Ascending aorta (tissue), 2 donors: ENCODE measurements at regions not wholly inside any gene's neighbourhood (a gene's known extent, or its start where the extent isn't known, plus 50 kb on each side); places are given as distances from the start of the nearest gene placed in this dataset.

Experiments used
- DNase-seq, 2 donors: peaks; one replicate each; pipeline ENCODE4 v3.0.0-alpha.2; 2019; ENCODE audit warnings: low spot score in 2 of 2
- H3K27ac ChIP-seq, 2 donors: fragments of 200-600 bp; sonication (generic); one replicate each; pipeline ENCODE4 v1.5.1; 2016 to 2017; ENCODE audit warnings: mild to moderate bottlenecking in 1 of 2
- H3K27me3 ChIP-seq: fragments of 200-600 bp; sonication (generic); one replicate; pipeline ENCODE4 v1.5.1; 2017
- H3K36me3 ChIP-seq, 2 donors: fragments of 200-600 bp; sonication (generic); one replicate each; pipeline ENCODE4 v1.5.1; 2016
- H3K4me1 ChIP-seq, 2 donors: fragments of 200-600 bp; sonication (generic); one replicate each; pipeline ENCODE4 v1.5.1; 2016 to 2017; ENCODE audit warnings: mild to moderate bottlenecking in 1 of 2
- H3K4me3 ChIP-seq, 2 donors: fragments of 200-600 bp; sonication (generic); one replicate each; pipeline ENCODE4 v1.5.1; 2016 to 2017; ENCODE audit warnings: mild to moderate bottlenecking in 1 of 2
- H3K9me3 ChIP-seq, 2 donors: fragments of 200-600 bp; sonication (generic); one replicate each; pipeline ENCODE4 v1.5.1; 2016
- intact Hi-C: fragments of 100-400 bp; cut with DNase I; formaldehyde crosslinking; loops from one replicate; pipeline ENCODE4 v1.15.1; 2023
- TF ChIP-seq, protein P1 (sequence below), 3 experiments: fragments of 200-600 bp in 2 of 3; fragments of 450-650 bp in 1 of 3; sonication (generic) in 2 of 3; IDR thresholded peaks; one replicate each; pipeline ENCODE4 v1.5.1; 2016 to 2019; ENCODE audit warnings: antibody characterized with exemption in 3 of 3, mild to moderate bottlenecking in 1 of 3, moderate library complexity in 1 of 3

DNA sequence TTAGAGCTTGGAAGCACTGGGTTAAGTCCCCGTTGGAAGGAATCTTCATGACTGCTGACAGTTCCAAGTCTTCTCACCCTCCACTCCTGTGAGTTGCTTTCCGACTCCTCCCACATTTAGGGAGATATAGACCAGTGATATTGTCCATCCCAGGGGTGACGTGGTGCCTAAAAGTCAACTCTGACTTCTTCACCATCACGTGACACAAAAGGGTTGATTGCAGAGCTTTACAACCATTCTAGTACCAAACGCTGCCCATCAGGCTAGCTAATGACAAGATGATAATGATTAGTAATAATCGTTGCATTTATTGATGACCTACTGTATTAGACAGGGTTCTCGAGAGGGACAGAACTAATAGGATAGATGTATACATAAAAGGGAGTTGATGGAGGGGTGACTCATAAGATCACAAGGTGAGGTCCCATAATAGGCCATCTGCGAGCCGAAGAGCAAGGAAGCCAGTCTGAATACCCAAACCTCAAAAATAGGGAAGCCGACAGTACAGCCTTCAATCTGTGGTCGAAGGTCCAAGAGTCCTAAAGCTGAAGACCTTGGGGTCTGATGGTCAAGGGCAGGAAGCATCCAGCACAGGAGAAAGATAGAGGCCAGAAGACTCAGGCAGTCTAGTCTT lies 85.3 kb upstream of the CARD11 start:
- no peaks in the 10 kb centered on the region for H3K9me3 ChIP-seq
- no peaks in the 10 kb centered on the region for H3K36me3 ChIP-seq
- no peaks in the 10 kb centered on the region for H3K27me3 ChIP-seq
- H3K27ac ChIP-seq = no peak overlapping the region
- H3K4me3 ChIP-seq = no peak overlapping the region
- TF ChIP-seq, protein P1, sequence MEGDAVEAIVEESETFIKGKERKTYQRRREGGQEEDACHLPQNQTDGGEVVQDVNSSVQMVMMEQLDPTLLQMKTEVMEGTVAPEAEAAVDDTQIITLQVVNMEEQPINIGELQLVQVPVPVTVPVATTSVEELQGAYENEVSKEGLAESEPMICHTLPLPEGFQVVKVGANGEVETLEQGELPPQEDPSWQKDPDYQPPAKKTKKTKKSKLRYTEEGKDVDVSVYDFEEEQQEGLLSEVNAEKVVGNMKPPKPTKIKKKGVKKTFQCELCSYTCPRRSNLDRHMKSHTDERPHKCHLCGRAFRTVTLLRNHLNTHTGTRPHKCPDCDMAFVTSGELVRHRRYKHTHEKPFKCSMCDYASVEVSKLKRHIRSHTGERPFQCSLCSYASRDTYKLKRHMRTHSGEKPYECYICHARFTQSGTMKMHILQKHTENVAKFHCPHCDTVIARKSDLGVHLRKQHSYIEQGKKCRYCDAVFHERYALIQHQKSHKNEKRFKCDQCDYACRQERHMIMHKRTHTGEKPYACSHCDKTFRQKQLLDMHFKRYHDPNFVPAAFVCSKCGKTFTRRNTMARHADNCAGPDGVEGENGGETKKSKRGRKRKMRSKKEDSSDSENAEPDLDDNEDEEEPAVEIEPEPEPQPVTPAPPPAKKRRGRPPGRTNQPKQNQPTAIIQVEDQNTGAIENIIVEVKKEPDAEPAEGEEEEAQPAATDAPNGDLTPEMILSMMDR (IDR thresholded peaks at IDR 0.05) = no peak
- H3K4me1 ChIP-seq = no peaks in the 10 kb centered on the region
- DNase-seq = no peak
- intact Hi-C loops = no loop called here

DNA sequence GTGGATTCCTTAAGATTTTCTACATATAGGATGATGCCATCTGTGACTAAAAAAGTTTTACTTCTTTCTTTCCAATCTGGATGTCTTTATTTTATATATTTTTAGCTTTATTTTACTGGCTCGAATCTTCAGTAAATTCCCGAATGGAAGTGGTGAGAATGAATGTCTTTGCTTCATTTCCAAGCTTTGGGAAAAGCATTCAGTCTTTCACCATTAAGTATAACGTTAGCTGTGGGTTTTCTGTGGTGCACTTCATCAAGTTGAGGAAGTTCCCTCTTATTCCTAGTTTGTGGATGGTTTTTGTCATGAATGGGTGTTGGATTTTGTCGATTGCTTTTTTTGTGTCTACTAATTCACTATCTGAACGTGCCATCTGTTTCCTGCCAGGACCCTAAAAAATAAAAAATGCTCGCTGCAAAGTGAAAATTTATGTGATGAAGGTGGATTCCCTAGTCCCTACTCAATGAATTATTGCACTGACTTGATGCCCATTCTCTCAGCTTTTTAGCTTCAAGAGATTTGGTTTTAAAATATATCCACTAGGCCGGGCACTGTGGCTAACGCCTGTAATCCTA lies 90.2 kb upstream of the CARD11 start:
- H3K27ac ChIP-seq = no peak overlapping the region
- no peaks in the 10 kb centered on the region for H3K36me3 ChIP-seq
- H3K4me1 ChIP-seq = no peaks in the 10 kb centered on the region
- H3K9me3 ChIP-seq = no peaks in the 10 kb centered on the region
- intact Hi-C loops = no loop called here
- no peaks in the 10 kb centered on the region for H3K27me3 ChIP-seq
- no peak for DNase-seq
- no peak overlapping the region for H3K4me3 ChIP-seq
- TF ChIP-seq, protein P1 (IDR thresholded peaks at IDR 0.05) = no peak

DNA sequence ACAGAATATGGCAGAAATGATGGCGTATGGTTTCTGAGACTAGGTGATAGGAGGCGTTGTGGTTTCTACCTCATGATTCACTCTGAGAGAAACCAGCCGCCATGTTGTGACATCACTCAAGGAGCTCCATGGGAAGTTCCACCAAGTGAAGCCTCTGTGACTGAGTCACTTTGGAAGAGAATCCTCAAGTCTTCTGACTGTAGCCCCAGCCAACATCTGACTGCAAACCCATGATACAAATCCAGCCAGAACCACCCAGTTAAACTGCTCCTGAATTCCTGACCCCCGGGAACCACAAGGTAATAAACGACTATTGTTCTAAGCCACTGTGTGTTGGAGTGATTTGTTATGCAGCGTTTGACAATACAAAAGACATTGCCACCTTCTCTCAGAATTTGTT lies 91.1 kb upstream of the CARD11 start:
- Histone ChIP-seq H3K4me3 (no peak overlapping the region), H3K4me1 (no peaks in the 10 kb centered on the region), H3K27me3 (no peaks in the 10 kb centered on the region), H3K9me3 (no peaks in the 10 kb centered on the region), H3K36me3 (no peaks in the 10 kb centered on the region), H3K27ac (no peak overlapping the region)
- no peak for DNase-seq
- TF ChIP-seq, protein P1 (IDR thresholded peaks at IDR 0.05) = no peak
- intact Hi-C loops = no loop called here

DNA sequence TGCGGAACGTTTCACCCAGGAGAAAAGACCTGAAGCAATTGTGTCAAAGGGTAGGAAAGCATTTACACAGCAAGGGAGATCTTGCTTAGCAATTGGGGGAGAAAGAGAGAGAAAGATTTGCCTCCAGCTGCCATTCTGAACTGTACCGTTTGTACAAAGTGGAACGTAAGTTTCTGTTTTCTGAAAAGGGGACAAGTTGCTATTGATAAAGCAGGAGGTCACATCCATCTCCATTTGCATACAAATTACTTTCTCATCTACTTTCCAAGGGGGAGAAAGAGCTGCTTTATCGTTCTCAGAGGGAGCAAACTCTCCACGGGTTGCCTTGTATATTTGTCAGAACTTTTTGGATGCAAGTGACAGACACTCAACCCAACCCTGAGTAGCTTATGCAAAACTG lies 92.0 kb upstream of the CARD11 start:
- no peak overlapping the region for H3K27ac ChIP-seq
- no peak for DNase-seq
- intact Hi-C loops = no loop called here
- no peaks in the 10 kb centered on the region for H3K4me1 ChIP-seq
- H3K36me3 ChIP-seq = no peaks in the 10 kb centered on the region
- TF ChIP-seq, protein P1 (IDR thresholded peaks at IDR 0.05) = no peak
- no peaks in the 10 kb centered on the region for H3K27me3 ChIP-seq
- no peak overlapping the region for H3K4me3 ChIP-seq
- H3K9me3 ChIP-seq = no peaks in the 10 kb centered on the region

DNA sequence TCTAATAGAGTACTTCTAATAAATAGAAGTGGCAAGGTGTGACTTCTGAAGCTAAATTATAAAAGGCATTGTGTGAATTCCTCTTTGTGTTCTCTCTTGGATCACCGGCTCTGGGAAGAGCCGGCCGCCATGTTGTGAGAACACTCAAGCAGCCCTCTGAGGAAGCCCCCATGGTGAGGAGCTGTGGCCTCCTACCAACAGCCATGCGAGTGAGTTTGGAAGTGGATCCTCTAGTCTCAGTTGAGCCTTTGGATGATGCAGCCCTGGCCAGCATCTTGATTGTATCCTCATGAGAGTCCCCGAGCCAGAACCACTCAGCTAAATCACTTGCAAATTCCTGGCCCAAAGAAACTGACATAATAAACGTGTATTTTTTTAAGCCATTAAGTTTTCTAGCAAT lies 94.5 kb upstream of the CARD11 start:
- DNase-seq = peak in 1 of 2 donors; percentile 24
- no peaks in the 10 kb centered on the region for H3K9me3 ChIP-seq
- no peaks in the 10 kb centered on the region for H3K4me1 ChIP-seq
- H3K27ac ChIP-seq = no peak overlapping the region
- H3K27me3 ChIP-seq = no peaks in the 10 kb centered on the region
- no peak overlapping the region for H3K4me3 ChIP-seq
- TF ChIP-seq, protein P1 (IDR thresholded peaks at IDR 0.05) = no peak
- intact Hi-C loops = no loop called here
- H3K36me3 ChIP-seq = no peaks in the 10 kb centered on the region
